ENCODE measurements at regions not wholly inside any gene's neighbourhood (a gene's known extent, or its start where the extent isn't known, plus 50 kb on each side); places are given as distances from the start of the nearest gene placed in this dataset.

GRCh38 chr3:127408022-127408683 lies 120.3 kb upstream of the PRR20G start:
- TF ChIP-seq CTCF (IDR thresholded peaks at IDR 0.05) = no peak
- TF ChIP-seq POLR2AphosphoS5 (IDR thresholded peaks at IDR 0.05) = no peak
